GM19395 (cell line): ENCODE measurements at regions not wholly inside any gene's neighbourhood (a gene's known extent, or its start where the extent isn't known, plus 50 kb on each side); places are given as distances from the start of the nearest gene placed in this dataset.
A peak's percentile ranks its signal among the peaks of the same experiment; 100 is the strongest.
"Not testable (repeated sequence)": the region's sequence is repeated elsewhere in the genome, so short reads cannot be mapped to it uniquely, and the experiment has no call there.

Experiments
- ATAC-seq: cut with Tn5 transposase; IDR thresholded peaks from one replicate; pipeline ENCODE4 v1.9.1; 2021; ENCODE audit warnings: mild to moderate bottlenecking, moderate library complexity; ENCODE audit not compliant: unreplicated experiment

DNA sequence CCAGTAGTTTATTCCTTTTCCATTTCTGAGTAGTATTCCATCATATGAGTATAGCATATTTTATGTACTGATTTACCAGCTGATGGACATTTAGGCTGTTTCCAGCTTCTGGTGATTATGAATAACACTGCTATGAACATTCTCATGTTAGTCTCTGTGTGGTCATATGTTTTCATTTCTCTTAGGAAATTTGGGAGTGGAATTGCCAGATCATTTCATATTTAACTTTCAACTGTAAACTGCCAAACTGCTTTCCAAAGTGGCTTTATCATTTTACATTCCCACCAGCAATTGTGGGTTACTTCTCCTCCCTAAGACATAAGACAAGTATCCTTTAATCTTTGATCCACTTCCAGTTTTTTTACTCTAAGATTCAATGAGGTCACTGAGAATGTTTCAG, 85.7 kb upstream of the RALGPS2 start:
- no peak for ATAC-seq

DNA sequence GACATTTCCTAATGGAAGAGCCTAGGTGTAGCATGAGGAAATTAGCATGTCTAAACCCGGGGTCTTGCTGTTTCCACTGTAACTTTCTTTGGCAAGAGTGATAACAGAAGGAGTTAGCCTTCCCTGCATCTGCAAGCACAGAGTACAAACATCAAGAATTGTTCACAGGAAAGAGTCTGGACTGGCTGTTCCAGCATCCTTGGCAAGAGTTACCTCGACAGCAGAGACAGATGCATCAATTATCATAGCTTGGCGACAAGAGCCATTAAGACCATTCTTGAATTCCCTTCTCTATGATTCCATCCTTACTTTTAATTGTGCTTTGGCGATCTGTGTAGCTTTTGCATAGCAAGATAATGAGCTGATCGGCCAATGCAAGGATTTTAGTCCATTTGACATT, 82.8 kb upstream of the RALGPS2 start:
- ATAC-seq, result no peak

DNA sequence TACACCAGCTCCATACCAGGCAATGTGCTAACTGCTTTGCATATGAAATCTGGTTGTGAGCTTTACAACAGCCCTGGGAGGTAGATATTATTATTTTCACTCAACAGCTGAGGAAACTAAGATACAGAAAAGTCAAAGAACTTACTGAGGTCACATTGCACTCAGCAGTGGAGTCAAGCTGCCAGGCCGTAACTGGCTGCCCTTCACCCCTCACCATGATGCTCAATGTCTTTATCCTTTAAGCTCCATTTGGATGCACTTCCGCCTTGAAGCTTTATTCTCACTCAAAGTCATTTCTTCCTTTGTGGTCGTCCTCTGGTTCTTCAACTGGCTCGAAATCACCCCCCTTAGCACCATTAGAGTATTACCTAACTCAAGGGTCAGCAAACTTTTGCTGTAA, 81.7 kb upstream of the RALGPS2 start:
- ATAC-seq, result no peak

GRCh38 chr1:178643831-178644230, 81.2 kb upstream of the RALGPS2 start:
- no peak for ATAC-seq

DNA sequence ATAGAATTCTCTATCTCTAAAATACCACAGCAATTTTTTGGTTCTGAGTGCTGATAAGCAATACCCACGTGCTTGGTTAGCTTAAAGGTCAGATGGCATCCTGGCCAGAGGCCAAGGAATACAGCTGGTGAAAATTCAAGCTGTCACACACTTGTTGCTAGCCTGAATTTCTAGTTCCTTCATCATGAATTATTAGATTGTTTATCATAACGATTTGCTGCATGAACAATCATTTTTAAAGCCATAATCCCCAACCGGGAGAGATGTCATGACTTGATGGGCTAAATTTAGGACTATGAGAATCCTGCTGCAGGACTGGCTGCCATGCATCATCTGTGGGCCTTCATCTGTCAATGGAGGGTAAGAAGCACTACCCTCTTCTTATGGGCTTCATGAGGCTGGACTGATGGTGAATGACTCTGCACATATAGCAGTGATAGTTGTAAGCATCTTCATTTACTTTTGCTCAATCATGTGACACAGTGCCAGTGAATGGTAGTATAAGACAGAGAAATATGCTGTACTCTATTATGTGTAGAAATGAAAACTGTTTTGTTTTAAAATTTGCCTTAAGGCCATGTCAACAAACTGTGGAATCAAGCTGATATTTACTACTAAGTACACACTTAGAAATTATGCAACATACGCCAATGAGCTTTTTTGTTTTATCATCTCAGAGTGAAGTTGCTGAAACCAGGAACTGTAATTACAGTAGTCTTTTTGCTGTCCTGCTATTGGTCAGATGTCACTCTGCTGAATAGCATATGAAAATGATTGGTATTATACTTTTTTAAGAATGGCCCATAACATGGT, 80.5 kb upstream of the RALGPS2 start:
- no peak for ATAC-seq

DNA sequence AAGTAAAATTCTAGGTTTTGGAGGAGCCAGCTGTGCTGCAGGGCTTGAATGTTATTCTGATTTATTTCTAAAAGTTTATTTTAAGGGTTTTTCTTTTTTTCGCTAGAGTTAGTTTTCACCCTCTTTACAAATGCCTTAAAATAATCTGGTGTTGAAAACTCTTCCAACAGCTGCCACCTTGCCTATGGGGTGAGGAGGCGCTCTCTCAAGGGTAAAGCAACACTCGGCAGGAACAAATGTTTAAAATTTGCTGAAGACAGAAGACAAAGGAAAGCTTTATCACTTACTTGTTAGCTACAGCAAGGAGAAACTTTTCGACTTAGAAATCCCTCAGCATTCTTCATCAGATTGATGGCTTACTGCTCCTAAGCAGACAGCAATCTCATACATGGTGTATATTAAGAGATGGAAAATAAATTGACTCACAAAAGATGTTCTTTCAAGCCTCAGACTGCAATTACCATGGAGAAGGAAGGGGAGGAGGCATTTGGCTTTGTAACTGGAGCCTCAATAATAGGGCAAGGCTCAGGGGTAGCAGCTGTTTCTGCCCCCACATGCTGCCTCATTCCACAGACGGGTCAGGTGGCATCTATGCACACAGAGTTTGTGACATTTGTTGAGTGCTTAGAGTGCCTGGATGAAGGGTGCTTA, 79.8 kb upstream of the RALGPS2 start:
- no peak for ATAC-seq

DNA sequence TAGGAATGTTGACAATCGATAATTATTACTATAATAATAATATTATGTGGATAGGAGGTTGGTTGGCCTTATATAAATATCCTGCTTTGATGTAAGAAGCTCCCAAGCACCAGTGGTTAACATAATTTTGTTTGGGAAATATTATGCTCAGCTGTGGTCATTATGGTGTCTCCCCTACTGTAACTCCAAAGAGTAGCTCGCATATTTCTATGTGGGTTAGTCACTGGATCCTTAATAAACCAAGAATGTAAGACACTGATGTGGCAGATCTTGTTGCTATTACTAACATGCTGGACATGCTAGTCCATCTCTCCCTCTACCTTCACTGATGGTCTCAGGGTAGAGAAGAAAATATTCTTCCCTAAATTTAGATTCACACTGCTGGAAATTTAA, 79.2 kb upstream of the RALGPS2 start:
- no peak for ATAC-seq

GRCh38 chr1:178646821-178647220, 78.2 kb upstream of the RALGPS2 start:
- ATAC-seq, result no peak

DNA sequence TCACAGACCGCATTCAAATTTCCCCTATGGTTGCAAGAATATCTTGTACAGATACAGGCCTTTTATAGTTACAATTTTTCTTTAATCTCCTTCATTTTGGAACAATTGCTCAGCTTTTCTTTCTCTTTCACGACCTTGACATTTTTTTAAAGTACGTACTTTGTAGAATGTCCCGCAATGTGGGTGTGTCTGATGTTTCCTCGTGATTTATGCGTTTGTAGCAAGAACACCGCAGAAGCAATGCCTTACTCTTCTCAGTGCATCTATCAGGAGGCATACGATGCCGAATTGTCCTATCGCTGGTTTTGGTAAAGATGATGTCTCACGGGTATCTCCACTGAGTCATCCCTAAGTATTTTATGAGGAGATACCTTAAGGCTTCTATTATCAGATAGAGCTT, 76.9 kb upstream of the RALGPS2 start:
- ATAC-seq, result no peak

DNA sequence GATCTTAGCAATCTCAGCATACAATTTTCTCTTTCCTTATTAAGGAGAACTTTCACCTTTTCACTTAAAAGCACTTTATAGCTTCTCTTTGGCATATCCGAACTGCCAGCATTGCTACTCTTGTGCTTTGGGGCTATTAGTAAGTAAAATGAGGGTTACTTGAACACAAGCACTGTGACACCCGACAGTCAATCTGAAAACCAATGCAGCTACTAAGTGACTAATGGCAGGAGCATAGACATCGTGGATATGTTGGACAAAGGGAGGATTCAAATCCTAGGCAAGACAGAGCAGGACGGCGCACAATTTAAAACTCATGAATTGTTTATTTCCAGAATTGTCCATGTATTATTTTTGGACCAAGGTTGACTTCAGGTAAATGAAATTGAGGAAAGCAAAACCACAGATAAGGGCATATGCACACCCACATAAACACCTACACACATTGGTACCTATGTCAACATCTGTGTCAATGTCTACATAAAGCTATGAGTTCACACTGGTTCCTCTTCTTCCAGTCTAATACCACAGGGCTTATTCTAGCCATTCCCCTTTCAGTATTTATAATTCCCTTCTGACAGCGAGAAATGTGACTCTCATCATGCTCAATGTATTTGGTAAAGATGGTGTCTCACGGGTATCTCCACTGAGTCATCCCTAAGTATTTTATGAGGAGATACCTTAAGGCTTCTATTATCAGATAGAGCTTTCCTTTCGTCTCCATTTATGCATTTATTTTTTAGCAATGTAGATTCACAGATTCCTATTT, 75.3 kb upstream of the RALGPS2 start:
- no peak for ATAC-seq

GRCh38 chr1:178650934-178651511, 74.0 kb upstream of the RALGPS2 start:
- ATAC-seq, result no peak

GRCh38 chr1:178651742-178652141, 73.3 kb upstream of the RALGPS2 start:
- ATAC-seq, result no peak

DNA sequence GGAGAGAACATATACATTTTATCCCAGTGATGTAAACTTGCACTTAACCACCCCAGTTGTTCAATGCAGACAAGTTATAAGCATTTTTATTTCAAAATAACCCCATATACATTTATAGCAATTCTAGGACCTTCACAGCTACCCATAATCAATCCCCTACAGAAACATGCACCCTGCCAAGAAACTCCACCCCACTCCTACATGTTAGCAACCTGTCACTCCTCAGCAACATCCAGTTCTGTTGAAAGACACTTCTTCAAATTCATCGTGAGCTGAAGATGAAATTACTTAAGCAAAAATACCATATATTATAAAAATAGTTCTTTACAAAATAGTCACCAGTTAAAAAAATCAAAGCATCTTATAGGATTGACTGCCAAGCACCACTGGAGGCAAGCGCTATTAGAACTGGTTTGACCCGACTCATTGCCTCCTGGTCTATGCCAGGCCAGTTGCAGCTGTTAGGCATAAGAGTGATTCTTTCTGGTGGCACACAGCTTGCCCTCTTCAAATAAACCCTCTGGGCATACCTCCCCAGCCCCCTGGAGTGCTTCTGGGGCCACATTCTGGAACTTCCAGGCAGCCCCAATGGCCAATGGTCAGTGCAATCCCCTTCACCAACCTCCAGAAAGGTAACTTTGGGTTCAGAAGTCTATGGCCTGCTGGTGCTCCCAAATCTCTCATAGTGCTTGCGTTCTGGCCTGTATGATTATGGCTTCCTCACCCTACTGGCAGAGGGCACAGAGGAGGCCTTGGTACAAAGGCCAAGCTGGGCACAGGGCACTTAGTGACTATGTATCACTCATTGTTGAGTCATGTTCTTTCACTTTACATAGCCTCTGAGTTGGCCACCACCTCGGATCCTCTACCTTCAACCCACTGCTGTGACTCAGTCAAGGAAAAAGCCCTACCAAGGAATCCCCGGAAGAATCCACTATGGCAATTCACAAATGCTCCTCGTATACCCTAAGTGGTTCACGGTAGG, 72.2 kb upstream of the RALGPS2 start:
- ATAC-seq, result no peak

DNA sequence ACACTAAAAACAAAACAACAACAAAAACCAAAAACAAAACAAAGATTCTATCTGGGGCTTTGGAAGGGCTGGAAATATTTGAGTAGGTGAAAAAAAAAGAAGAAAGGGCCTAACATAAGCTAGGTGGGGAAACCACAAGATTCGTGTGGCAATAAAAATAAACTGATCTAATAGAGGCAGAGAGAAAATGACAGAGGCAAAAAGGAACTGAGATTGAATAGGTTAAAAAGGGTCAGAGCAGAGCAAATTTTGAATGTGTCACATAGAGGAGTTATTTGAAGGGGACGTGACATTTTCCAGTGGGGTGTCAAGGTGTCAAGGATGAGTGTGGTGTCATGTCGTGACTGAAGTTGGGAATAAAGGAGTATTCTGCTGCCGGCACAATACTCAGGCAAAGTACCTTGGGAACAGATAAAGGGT, 65.2 kb upstream of the RALGPS2 start:
- peak; percentile 80 for ATAC-seq

GRCh38 chr1:178660461-178660860, 64.6 kb upstream of the RALGPS2 start:
- no peak for ATAC-seq

DNA sequence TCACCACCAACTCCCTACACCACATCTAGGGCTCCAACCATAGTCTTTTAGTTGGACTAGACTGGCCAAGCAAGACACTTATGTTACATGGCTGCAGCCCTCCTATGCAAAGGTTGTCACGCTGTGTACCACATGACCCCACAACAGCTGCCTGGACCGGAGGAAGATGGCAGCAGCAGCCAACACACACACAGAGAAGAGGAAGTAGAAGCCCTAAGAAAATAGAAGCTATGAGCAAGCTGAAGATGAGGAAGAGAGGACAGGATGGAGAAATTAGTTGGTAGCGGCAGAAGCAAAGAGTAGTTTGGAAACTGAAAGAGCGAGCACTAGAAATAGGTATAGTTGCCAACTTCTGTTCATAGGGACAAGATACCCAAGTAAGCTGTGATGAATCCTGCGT, 60.8 kb upstream of the RALGPS2 start:
- ATAC-seq, result peak; percentile 77

DNA sequence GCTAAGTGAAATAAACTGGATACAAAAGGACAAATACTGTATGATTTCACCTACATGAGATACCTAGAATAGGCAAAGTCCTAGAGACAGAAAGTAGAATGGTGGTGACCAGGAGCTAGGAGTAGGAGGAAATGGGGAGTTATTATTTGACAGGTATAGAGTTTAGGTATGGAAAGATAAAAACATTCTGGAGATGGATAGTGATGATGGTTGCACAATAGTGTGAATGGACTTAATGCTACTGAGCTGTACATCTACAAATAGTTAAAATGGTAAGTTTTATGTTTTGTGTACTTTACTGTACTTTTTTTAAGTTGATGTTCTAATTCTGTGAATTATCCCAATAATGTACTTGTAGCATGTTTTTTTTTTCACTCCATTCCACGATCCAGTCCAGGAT, 59.5 kb upstream of the RALGPS2 start:
- no peak for ATAC-seq

DNA sequence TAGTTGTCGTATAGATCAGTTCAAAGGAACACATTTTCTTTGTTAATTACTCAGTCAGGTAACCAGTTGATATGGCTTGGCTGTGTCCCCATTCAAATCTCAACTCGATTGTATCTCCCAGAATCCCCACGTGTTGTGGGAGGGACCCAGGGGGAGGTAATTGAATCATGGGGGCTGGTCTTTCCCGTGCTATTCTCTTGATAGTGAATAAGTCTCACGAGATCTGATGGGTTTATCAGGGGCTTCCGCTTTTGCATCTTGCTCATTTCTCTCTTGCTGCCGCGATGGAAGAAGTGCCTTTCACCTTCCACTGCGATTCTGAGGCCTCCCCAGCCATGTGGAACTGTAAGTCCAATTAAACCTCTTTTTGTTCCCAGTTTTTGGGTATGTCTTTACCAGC, 58.2 kb upstream of the RALGPS2 start:
- ATAC-seq, result not testable (repeated sequence)

- no peak for ATAC-seq
Measured at GRCh38 chr1:178672434-178672833, 52.6 kb upstream of the RALGPS2 start.

DNA sequence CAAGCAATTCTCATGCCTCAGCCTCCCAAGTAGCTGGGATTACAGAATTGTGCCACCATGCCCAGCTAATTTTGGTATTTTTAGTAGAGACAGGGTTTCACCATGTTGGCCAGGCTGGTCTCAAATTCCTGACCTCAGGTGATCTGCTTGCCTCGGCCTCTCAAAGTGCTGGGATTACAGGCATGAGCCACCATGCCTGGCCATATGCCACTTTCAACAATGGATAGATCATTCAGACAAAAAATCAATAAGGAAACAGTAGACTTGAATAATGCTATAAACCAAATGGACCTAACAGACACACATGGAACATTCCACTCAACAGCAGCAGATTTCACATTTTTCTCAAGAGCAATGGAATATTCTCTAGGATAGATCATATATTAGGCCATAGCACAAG, 50.5 kb upstream of the RALGPS2 start:
- ATAC-seq, result not testable (repeated sequence)
